Sigmoid colon (tissue), 4 donors: ENCODE measurements at regions not wholly inside any gene's neighbourhood (a gene's known extent, or its start where the extent isn't known, plus 50 kb on each side); places are given as distances from the start of the nearest gene placed in this dataset.

ENCODE experiments used
- CTCF ChIP-seq, 4 experiments: fragments of 450-650 bp in 3 of 4; fragments of 200-600 bp in 1 of 4; IDR thresholded peaks; one replicate each; pipeline ENCODE4 v1.5.1; 2016 to 2019; ENCODE audit warnings: antibody characterized with exemption in 4 of 4, mild to moderate bottlenecking in 3 of 4, moderate library complexity in 2 of 4
- EP300 ChIP-seq, 4 donors: sonication (generic); formaldehyde crosslinking; IDR thresholded peaks; one replicate each; pipeline ENCODE4 v1.6.1; 2017; ENCODE audit warnings: antibody characterized with exemption in 4 of 4
- POLR2AphosphoS5 ChIP-seq, 4 donors: sonication (generic); formaldehyde crosslinking; IDR thresholded peaks; one replicate each; pipeline ENCODE4 v1.6.1; 2017; ENCODE audit warnings: antibody characterized with exemption in 4 of 4

- TF ChIP-seq CTCF (IDR thresholded peaks at IDR 0.05) (no peak), POLR2AphosphoS5 (IDR thresholded peaks at IDR 0.05) (no peak), EP300 (IDR thresholded peaks at IDR 0.05) (no peak)
Measured at GRCh38 chr6:128806261-128806660, 76.7 kb upstream of the LAMA2 start.
